ENCODE measurements at regions not wholly inside any gene's neighbourhood (a gene's known extent, or its start where the extent isn't known, plus 50 kb on each side); places are given as distances from the start of the nearest gene placed in this dataset.

DNA sequence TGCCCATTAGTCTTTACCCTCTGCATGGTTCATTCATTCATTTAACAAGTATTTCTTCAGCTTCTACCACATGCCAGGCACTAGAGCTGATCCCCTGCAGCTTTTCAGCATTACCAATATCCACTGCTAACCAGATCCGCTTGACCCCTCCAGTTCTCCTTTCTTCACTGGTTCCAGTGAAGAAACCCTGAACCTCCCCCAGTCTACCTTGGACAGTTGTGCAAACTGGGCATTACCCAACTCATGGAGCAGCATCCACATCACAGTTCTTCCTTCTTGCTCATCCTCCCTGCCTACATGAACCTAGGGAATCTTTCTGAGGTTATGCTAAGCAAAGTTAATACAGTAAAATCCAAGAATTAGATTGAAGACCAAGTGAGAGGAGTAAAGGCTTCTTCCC, 78.7 kb upstream of the SERP2 start:
- no peaks in the 10 kb centered on the region for H3K9me3 ChIP-seq (ENCODE audit: control insufficient read depth, insufficient read depth, low read depth, low read length)
- no peaks in the 10 kb centered on the region for H3K36me3 ChIP-seq (ENCODE audit: control insufficient read depth in 2 of 2, insufficient read depth in 1 of 2, low read length in 2 of 2)
- CTCF ChIA-PET, result no interaction called here
- no peak overlapping the region for H3K4me3 ChIP-seq (ENCODE audit: low read depth, low read length)
- H3K27ac ChIP-seq (ENCODE audit: extremely low read depth, low read depth, low read length), result no peak overlapping the region
- POLR2A ChIA-PET, result no interaction called here
- TF ChIP-seq ZNF221 (tag by site-specific recombination; IDR thresholded peaks at IDR 0.05; ENCODE audit: borderline replicate concordance), result no peak
- TF ChIP-seq ZNF112 (tag by site-specific recombination; IDR thresholded peaks at IDR 0.05), result no peak
- TF ChIP-seq ZNF394 (tag by site-specific recombination; IDR thresholded peaks at IDR 0.05; ENCODE audit: borderline replicate concordance), result no peak
- no peak for TF ChIP-seq MEIS1 (CRISPR knock-in tag; IDR thresholded peaks at IDR 0.05; ENCODE audit: borderline replicate concordance)
- TF ChIP-seq, protein P1, sequence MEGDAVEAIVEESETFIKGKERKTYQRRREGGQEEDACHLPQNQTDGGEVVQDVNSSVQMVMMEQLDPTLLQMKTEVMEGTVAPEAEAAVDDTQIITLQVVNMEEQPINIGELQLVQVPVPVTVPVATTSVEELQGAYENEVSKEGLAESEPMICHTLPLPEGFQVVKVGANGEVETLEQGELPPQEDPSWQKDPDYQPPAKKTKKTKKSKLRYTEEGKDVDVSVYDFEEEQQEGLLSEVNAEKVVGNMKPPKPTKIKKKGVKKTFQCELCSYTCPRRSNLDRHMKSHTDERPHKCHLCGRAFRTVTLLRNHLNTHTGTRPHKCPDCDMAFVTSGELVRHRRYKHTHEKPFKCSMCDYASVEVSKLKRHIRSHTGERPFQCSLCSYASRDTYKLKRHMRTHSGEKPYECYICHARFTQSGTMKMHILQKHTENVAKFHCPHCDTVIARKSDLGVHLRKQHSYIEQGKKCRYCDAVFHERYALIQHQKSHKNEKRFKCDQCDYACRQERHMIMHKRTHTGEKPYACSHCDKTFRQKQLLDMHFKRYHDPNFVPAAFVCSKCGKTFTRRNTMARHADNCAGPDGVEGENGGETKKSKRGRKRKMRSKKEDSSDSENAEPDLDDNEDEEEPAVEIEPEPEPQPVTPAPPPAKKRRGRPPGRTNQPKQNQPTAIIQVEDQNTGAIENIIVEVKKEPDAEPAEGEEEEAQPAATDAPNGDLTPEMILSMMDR (tag by site-specific recombination; IDR thresholded peaks at IDR 0.05), result no peak
- no peak for TF ChIP-seq SCRT2 (tag by site-specific recombination; IDR thresholded peaks at IDR 0.05)
- no peak for TF ChIP-seq ZNF610 (tag by site-specific recombination; IDR thresholded peaks at IDR 0.05; ENCODE audit: borderline replicate concordance)
- TF ChIP-seq, protein P2, sequence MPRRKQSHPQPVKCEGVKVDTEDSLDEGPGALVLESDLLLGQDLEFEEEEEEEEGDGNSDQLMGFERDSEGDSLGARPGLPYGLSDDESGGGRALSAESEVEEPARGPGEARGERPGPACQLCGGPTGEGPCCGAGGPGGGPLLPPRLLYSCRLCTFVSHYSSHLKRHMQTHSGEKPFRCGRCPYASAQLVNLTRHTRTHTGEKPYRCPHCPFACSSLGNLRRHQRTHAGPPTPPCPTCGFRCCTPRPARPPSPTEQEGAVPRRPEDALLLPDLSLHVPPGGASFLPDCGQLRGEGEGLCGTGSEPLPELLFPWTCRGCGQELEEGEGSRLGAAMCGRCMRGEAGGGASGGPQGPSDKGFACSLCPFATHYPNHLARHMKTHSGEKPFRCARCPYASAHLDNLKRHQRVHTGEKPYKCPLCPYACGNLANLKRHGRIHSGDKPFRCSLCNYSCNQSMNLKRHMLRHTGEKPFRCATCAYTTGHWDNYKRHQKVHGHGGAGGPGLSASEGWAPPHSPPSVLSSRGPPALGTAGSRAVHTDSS (tag by site-specific recombination; IDR thresholded peaks at IDR 0.05), result no peak
- TF ChIP-seq ZNF274 (IDR thresholded peaks at IDR 0.05; ENCODE audit: low read length), result no peak
- no peak for TF ChIP-seq ZNF274 (tag by site-specific recombination; IDR thresholded peaks at IDR 0.05; ENCODE audit: borderline replicate concordance)
- TF ChIP-seq, protein P3, sequence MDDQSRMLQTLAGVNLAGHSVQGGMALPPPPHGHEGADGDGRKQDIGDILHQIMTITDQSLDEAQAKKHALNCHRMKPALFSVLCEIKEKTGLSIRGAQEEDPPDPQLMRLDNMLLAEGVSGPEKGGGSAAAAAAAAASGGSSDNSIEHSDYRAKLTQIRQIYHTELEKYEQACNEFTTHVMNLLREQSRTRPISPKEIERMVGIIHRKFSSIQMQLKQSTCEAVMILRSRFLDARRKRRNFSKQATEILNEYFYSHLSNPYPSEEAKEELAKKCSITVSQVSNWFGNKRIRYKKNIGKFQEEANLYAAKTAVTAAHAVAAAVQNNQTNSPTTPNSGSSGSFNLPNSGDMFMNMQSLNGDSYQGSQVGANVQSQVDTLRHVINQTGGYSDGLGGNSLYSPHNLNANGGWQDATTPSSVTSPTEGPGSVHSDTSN (CRISPR knock-in tag; IDR thresholded peaks at IDR 0.05), result no peak
- no peak for TF ChIP-seq ZNF596 (tag by site-specific recombination; IDR thresholded peaks at IDR 0.05)
- no peak for TF ChIP-seq ZNF2 (tag by site-specific recombination; IDR thresholded peaks at IDR 0.05)
- TF ChIP-seq ZNF146 (tag by site-specific recombination; IDR thresholded peaks at IDR 0.05), result no peak
- TF ChIP-seq ZSCAN16 (tag by site-specific recombination; IDR thresholded peaks at IDR 0.05), result no peak
- no peak for TF ChIP-seq ZNF830 (tag by site-specific recombination; IDR thresholded peaks at IDR 0.05; ENCODE audit: low read depth)
- TF ChIP-seq ZNF132 (tag by site-specific recombination; IDR thresholded peaks at IDR 0.05; ENCODE audit: borderline replicate concordance), result no peak
- TF ChIP-seq ZNF792 (tag by site-specific recombination; IDR thresholded peaks at IDR 0.05), result no peak
- TF ChIP-seq ZFP41 (tag by site-specific recombination; IDR thresholded peaks at IDR 0.05; ENCODE audit: borderline replicate concordance), result no peak
- no peak for TF ChIP-seq ZNF311 (tag by site-specific recombination; IDR thresholded peaks at IDR 0.05; ENCODE audit: borderline replicate concordance)
- H3K4me1 ChIP-seq (ENCODE audit: control insufficient read depth, insufficient read depth, low read length), result no peaks in the 10 kb centered on the region

GRCh38 chr13:44296856-44297255, 76.8 kb upstream of the SERP2 start:
- H3K27ac ChIP-seq (ENCODE audit: extremely low read depth, low read depth, low read length), result no peak overlapping the region
- no peaks in the 10 kb centered on the region for H3K36me3 ChIP-seq (ENCODE audit: control insufficient read depth in 2 of 2, insufficient read depth in 1 of 2, low read length in 2 of 2)
- H3K9me3 ChIP-seq (ENCODE audit: control insufficient read depth, insufficient read depth, low read depth, low read length), result no peaks in the 10 kb centered on the region
- no peak overlapping the region for H3K4me3 ChIP-seq (ENCODE audit: low read depth, low read length)
- ChIA-PET CTCF (no interaction called here), POLR2A (no interaction called here)
- peaks cover 2% of the 10 kb centered on the region; the same call in 1 of the 2 replicates for H3K4me1 ChIP-seq (ENCODE audit: control insufficient read depth, insufficient read depth, low read length)
- TF ChIP-seq ZNF10 (tag by site-specific recombination; IDR thresholded peaks at IDR 0.05) (no peak), ZNF548 (tag by site-specific recombination; IDR thresholded peaks at IDR 0.05) (no peak), ZNF335 (tag by site-specific recombination; conservative IDR thresholded peaks at IDR 0.05) (no peak), ZNF670 (tag by site-specific recombination; IDR thresholded peaks at IDR 0.05; ENCODE audit: low read depth) (no peak), ZNF701 (tag by site-specific recombination; IDR thresholded peaks at IDR 0.05) (no peak), ZNF426 (tag by site-specific recombination; IDR thresholded peaks at IDR 0.05) (no peak), ZFP37 (tag by site-specific recombination; IDR thresholded peaks at IDR 0.05) (no peak), GFI1B (tag by site-specific recombination; IDR thresholded peaks at IDR 0.05) (no peak), HOXD13 (CRISPR knock-in tag; IDR thresholded peaks at IDR 0.05; ENCODE audit: borderline replicate concordance) (no peak), ZBTB11 (tag by site-specific recombination; conservative IDR thresholded peaks at IDR 0.05; ENCODE audit: low read depth) (no peak)
